ENCODE measurements at regions not wholly inside any gene's neighbourhood (a gene's known extent, or its start where the extent isn't known, plus 50 kb on each side); places are given as distances from the start of the nearest gene placed in this dataset.
"Not testable (repeated sequence)": the region's sequence is repeated elsewhere in the genome, so short reads cannot be mapped to it uniquely, and the experiment has no call there.

DNA sequence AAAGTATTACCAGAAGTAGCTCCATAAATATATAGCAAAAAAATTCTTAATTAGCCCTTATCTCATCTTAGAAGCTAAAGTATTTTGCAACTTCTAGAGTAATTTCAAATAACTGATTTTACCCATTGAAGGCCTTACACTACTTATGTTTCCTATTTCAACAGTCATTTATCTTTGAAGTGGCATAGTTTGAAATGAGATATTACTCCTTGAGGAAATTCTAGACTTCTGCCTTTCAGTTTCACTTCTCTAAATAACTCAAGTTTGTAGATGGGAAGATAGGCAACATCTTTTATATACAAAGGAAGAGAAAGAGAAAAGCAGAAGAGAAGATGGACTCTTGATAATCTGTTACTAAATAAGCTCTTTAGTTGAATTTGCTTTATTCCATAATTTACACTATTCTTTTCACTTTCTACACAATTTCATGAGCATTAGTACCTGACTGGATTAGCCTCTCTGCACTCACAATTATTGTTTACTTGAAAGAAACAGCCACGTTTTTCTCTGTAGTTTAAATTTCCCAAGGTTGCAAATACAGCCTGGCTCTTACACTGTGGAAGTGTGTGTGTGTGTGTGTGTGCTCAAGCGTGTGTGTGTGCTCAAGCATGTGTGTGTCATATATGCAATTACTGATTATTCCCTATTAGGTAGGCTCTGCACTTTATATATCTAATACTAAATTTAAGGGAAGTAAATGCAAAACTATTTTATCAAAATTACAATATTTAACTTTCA is 60.6 kb upstream of the EMB start:
- DNase-seq (ENCODE audit: low read depth), result no peak

DNA sequence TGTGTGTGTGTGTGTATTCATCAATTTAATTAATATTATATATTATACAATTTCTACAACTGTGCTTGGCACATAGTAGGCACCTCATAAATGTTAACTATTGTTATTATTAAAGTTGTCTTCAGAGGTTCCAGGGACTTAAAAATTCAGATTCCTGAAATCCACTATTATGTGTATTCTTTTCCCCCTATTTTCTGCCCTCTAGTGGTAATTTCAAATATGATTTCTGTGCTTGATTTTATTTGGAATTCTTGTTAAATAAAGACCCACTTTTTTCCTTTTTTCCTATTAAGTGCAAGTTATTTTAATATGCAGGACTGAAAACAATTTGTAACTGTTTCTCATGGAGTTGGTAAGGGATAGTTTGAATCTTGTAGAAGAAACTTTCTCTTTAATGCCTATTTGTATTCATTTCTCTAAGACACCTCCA is 72.0 kb upstream of the EMB start:
- DNase-seq (ENCODE audit: low read depth), result not testable (repeated sequence)

DNA sequence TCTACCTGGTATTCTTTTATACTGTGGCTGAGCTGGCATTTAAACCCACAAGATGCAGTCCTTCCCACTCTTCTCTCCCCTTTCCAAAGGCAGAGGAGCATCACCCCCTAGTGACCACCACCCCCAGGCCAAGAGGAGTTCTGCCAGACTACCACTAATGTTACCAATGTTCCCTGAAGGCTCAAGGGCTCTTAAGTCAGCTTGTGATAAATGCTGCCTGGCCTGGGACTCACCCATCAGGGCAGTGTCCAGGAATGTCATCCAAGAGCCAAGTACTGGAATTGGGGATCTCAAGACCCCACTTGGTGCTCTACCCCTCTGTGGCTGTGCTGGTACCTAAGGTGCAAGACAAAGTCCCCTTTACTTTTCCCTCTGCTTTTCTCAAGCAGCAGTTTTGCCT is 80.0 kb upstream of the EMB start:
- DNase-seq (ENCODE audit: low read depth), result not testable (repeated sequence)

DNA sequence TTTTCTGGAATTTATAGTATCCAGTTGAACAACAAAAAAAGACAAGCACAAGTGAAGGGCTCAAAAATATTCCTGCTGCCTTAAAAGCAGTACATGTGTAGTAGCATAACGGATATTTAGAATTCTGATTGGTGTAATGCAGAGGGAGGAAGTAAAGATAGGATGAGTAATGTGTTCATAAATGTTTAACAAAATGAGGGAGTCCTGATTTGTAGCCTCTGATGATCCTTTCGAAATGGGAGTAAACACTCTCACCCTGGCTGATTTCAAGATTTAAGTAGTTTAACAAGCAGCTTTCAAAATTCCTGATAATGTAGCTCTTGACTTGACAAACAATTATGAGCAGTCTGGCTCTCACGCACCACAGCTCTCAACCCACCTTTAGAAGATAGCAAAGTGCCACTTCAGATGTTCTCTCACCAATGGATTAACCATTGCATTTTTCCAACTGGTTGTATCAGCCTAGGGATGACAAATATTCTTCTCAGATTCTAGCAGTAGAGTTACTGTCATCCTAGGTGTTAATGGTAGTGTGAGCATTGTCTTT is 86.5 kb upstream of the EMB start:
- not testable (repeated sequence) for DNase-seq (ENCODE audit: low read depth)

DNA sequence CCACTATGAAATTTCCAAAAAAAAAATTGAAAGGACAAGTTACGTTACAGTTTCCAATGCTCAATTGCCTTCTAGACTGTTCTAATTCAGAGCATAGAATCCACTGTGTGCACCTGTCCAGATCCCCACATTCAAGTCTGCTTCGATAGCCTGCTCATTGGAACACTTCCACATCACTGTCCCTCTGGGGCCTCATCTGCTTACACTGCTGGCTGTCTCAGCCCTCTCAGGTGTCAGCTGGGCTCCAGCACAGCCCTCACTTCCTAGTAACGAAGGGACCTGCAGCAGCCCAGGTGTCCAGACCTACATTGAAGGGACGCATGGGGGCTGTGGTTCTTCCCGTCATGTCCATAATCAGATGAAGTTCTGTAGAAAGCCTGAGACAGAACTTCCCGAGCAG is 94.3 kb upstream of the EMB start:
- no peak for DNase-seq (ENCODE audit: low read depth)

DNA sequence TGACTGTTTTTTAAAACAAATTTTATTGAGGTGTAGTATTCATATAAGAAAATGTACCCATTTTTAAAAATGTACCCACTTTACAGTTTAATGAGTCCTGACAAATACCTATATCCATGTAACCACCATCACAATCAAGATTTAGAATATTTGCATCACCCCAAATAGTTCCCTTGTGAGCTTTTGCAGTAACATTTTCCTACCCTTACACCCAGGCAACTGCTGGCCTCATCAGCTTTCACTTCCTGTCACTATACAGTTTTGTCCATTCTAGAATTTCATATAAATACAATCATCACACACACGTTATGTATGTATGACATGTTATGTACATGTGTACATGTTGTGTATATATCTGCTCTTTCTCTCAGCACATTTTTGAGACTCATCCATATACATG is 96.4 kb upstream of the EMB start:
- not testable (repeated sequence) for DNase-seq (ENCODE audit: low read depth)

DNA sequence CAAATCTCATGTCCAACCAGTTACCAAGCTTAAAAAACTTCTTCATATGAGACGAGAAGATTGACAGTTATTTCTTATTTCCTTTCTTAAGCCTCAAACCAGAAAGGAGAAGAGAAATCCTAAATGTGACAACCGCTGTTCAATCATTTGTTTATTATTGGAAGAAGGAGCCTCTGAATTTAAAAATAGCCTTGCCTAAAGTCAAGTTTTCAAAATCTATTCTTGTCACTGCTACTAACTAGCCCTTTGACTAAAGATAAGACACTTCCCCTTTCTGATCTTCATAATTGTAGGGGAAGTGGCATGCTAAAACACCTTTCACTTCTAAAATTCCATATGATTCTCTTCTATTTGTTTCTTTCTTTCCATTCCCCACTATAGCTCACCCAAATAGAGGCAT is 106.2 kb upstream of the EMB start:
- DNase-seq (ENCODE audit: low read depth), result no peak

DNA sequence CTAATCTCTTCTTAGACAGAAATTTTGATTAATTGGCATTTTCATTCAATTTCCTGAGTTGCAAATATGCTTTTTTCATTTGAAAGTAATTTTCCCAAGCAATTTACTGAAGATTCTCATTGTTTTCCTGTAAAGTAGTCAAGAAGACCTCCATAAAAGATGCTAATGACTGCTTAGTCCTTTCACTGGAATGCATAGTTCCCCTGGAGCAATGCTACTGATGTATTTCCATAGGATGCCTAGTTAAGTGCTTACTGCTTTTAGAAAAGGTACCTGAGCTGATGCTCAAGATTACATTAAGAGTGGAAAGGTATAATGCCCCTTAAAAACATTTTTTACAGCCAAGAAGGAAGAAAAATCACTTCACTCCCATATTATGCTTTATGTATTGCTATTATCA is 109.2 kb upstream of the EMB start:
- no peak for DNase-seq (ENCODE audit: low read depth)

DNA sequence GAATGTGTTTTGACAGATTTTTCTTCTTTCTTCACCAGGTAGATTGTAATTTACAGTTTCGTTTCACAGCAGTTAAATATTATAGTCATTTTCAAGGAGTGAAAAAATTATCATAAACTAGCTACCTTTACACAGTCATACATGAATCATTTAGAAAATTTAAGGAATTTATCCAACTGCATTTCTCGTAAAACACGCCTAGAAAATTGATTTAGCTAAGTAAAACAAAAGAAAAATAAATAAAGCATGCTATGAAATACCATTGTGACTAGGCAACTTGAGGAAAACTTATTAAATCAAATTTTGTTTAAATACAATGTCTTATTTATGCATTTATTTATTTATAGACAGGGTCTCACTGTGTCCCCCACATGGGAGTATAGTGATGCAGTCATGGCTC is 109.9 kb upstream of the EMB start:
- DNase-seq (ENCODE audit: low read depth), result no peak

DNA sequence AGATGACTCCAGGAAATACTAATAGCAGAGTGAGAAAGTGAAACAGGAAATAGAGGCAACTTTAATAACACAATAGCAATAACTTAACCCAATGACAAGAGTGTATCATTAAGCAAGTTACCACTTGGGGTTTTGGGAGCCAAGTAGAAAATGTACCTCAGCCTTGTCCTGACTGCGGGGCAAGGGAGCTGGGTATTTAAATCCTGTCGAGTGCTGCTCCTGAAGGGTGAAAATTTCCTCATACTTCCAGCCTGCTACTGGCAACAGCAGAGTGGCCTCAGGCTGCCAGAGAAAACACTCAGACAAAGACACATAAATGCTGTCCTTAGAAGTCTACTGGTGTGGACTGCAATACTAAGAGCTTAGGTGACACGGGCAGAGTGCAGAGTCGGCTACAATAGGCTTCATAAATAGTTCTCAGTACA is 112.5 kb upstream of the EMB start:
- DNase-seq (ENCODE audit: low read depth), result no peak

DNA sequence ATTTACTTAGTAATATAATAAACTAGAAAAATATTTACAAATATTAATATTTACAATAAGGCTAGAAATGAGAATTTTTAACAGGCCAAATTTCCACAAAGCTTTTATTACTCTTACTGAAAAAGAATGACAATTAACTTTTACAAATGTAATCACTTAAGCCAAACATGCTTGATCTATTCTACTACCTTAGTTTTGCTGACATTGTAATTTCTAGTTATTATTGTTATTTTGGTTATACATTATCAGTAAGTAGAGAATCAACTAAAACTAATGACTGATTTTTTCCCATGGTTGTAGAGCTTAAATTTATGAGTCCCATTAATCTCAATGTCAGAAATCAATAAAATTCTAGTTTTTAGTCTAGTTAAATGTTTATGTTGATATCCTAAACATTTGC is 107.8 kb upstream of the PARP8 start:
- not testable (repeated sequence) for DNase-seq (ENCODE audit: low read depth)

DNA sequence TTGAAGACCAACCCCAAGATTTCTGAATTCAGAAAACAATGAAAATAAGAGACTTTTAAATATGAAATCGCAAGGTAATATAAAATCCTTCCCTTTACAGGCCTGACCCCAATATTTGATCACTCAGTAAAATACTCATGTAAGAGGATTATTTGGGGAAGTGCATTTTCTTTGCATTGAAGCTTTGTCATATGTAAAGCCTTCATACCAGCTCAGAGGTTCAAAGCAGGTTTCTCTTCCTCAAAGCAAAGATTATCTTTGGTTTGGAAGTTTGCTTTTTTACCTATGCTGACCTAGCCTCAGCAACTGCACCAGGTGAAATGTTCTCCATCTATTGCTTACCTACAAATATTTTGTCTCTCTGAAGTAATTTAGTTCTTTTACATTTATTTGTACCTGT is 106.5 kb upstream of the PARP8 start:
- no peak for DNase-seq (ENCODE audit: low read depth)

DNA sequence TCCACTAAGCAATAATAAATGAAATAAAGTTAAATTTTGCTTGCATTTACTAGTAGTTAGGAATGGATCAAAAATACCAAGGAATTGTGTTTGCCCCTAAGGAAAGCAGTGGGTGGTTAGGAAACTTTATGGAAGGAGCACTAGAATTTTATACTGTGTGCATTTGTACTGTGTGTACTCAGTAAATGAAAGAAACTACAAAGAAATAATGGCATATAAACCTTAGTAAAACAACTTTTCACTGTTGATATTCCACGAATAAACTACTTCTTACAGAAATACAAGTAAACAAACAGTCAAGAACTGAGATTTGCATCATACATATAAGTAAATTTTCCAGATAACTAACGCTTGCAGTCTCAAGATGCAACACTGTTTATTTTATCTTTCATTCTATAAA is 103.7 kb upstream of the PARP8 start:
- no peak for DNase-seq (ENCODE audit: low read depth)

DNA sequence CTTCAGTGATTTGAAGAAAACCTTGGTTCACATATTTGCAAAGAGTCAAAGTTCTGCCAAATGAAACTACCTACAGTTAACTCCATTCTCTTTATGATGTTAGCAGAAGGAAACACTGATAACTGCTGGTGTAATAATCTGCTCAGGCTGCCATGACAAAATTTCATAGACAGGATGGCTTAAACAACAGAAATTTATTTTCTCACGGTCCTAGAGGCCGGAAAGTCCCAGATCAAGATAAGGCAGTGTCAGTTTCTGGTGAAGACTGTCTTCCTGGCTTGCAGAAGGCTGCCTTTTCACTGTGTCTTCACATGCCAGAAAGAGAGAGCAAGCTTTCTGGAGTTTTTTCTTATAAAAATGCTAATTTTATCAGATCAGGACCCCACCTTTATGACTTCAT is 102.4 kb upstream of the PARP8 start:
- no peak for DNase-seq (ENCODE audit: low read depth)

DNA sequence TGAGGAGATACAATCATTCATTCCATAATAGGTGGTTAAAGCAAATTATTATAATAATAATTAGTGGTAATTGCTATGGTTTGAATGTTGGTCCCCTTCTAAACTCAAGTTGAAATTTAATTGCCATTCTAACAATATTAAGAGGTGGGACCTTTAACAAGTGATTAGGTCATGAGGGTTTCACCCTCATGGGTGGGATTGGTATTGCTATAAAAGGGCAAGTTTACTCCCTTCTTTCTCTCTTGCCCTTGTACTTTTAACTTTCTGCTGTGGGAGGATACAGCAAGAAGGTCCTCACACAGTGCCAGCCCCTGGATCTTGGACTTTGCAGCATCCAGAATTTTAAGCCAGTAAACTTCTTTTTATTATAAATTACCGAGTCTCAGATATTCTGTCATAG is 101.9 kb upstream of the PARP8 start:
- no peak for DNase-seq (ENCODE audit: low read depth)

DNA sequence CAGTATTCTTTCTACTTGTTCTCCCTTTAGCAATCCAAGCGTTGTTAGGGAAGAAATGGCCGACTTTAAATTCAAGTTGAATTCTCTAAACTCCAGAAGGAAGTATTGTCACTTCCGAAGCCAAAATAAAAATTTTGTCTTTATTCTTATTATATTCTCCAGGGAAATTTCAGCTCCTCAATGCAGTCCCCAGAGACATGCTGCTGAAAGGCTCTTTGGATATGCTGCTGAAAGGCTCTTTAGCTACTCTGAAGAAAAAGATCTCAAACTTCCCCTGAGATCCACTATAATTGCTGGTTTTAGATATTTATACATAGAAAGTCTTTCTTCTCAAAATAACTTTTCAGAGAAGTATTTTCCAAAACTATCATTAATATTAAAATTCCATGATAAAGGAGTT is 92.3 kb upstream of the PARP8 start:
- DNase-seq (ENCODE audit: low read depth), result no peak

DNA sequence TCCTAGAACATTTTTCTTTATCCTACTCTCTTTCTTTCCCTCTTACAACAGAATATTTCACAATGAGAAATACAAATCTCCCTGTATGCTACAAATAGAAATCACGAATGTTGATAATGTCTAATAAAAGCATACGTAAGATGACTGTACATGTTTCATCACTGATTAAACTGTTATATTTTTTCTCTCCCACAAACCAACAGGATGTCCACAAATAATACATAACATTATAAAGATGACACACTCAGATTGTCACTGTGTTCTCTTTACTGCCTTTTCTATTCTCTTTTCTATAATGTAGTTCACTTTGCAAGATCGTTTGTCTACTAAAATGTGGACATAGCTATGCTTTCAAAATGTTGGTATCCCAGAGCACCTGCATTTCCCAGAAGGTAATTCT is 90.7 kb upstream of the PARP8 start:
- DNase-seq (ENCODE audit: low read depth), result no peak

DNA sequence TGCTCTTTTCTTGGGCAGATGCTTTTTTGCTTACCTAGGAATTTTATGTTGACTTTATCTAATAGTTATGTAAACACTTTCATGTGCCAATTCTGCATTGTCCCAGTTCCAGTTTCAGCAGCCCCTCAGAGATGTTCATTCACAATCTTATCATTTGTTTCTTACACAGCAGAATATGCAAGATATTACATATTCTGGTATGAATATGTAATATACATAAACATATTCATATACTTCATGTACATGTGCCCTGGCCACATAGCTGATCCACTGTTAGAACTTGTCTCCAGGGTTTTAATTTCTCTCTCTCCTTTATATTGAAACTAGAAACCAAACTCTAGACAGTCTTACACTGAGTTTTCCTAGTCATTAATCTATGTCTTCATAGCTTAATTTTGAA is 90.2 kb upstream of the PARP8 start:
- DNase-seq (ENCODE audit: low read depth), result no peak

DNA sequence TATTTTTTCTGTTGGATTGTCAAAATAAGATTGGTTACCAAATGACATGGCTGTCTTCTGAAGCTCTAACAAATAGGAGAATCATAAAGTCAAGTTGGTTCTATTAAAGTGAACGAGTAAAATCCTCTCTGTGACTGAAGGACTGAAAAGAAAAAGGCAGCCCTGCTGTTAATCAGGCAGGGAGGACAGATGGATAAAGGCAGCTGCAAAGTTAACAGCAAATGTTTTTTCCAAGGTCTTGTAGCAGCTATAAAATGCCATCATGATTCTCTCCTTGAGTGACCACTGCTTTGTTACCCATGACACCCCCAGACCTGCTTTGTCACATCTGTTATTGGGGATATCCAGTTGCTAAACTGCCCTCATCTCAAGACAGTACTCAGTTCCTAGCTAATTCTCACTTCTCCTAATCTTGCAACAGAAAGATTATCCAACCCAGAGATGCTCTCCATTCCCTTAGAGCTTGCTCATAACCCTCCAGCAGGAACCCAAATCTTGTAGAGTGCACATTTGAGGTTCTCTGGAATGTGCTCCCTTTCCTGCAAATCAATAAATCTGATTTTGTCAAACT is 89.7 kb upstream of the PARP8 start:
- DNase-seq (ENCODE audit: low read depth), result no peak

DNA sequence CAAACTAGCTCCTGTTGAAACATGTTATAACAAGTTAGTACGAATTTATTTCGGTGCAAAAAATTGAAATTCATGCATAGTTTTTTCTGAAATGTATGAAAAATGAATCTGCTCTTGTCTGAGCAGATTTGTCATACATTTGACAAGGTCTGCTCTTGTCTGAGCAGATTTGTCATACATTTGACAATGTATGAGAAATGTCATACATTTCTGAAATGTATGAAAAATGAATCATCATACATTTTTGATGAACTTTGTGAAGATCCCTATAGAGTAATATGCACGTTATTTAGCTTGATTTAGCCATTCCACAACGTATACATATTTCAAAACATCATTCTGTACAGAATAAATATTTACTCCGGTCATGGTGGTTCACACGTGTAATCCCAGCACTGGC is 85.9 kb upstream of the PARP8 start:
- no peak for DNase-seq (ENCODE audit: low read depth)

DNA sequence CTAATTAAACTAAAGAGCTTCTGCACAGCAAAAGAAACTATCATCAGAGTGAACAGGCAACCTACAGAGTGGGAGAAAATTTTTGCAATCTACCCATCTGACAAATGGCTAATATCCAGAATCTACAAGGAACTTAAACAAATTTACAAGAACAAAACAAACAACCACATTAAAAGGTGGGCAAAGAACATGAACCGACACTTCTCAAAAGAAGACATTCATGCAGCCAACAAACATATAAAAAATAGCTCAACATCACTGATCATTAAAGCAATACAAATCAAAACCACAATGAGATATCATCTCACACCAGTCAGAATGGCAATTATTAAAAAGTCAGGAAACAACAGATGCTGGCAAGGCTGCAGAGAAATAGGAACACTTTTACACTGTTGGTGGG is 84.6 kb upstream of the PARP8 start:
- not testable (repeated sequence) for DNase-seq (ENCODE audit: low read depth)

DNA sequence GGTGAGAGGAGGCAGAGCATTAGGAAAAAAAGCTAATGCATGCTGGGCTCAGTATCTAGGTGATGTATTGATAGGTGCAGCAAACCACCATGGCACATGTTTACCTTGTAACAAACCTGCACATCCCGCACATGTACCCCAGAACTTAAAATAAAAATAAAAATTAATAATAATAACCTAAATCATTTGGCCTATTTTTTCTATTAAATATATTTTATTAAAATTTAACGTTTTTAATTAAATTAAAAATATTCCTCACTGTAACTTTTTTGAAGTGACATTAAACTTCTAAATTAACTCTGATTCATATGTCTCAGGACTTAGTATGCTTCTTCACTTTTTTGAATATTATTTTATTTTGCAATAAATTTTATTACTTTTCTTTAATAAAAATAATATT is 83.7 kb upstream of the PARP8 start:
- no peak for DNase-seq (ENCODE audit: low read depth)

DNA sequence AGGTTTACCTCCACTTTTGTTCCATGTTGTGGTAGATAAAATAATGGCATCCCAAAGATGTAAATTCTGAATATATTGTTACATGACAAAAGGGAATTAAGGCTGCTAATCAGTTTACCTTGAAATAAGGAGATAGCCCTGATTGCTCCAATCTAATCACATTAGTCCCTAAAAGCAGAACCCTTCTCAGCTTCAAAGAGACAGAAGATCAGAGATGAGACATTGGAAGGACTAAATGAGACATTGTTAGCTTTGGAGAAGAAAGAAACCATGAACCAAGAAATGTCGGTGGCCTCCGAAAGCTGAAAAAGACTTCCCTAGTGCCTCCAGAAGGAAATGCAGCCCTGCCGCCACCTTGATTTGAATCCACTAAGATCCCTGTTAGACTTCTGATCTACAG is 82.8 kb upstream of the PARP8 start:
- DNase-seq (ENCODE audit: low read depth), result no peak

DNA sequence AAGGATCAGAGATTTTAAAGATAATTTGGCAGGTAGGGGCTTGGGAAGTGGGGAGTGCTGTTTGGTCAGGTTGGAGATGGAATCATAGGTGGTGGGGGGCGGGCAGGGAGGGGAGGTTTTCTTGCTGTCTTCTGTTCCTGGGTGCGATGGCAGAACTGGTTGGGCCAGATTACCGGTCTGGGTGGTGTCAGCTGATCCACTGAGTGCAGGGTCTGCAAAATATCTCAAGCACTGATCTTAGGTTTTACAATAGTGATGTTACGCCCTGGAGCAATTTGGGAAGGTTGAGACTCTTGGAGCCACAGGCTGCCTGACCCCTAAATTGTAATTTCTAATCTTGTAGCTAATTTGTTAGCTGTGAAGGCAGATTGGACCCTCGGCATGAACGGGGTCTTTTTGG is 78.0 kb upstream of the PARP8 start:
- not testable (repeated sequence) for DNase-seq (ENCODE audit: low read depth)

Measured in stimulated activated CD8-positive, alpha-beta memory T cell treated with anti-CD3 and anti-CD28 coated beads, Interleukin-12 subunit alpha, Interleukin-12 subunit beta, amount 100 ng/mL, for 4 hours (primary cell).